ENCODE measurements at regions not wholly inside any gene's neighbourhood (a gene's known extent, or its start where the extent isn't known, plus 50 kb on each side); places are given as distances from the start of the nearest gene placed in this dataset.

DNA sequence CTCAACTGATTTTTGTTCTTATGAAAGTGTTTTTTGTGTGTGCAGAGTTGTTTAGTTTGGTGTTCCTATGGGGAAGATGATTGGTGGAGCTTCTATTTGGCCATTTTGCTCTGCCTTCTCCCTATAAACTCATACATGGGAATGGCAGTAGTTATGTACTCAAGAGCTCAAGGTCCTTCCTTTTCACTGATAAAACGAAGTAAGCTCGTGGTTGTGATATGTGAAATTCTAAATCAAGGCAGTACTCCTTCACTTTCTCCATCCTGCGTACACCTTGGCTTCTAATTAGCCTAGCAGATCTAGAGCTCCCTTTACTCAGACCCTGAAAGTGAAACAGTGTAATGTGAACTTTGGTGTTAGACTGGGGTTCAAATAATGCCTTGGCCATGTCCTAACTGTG is 159.3 kb upstream of the TNC start:
- H3K4me3 ChIP-seq (replicated peaks; ENCODE audit: low read depth, low read length), result no peak overlapping the region
- TF ChIP-seq, protein P1, sequence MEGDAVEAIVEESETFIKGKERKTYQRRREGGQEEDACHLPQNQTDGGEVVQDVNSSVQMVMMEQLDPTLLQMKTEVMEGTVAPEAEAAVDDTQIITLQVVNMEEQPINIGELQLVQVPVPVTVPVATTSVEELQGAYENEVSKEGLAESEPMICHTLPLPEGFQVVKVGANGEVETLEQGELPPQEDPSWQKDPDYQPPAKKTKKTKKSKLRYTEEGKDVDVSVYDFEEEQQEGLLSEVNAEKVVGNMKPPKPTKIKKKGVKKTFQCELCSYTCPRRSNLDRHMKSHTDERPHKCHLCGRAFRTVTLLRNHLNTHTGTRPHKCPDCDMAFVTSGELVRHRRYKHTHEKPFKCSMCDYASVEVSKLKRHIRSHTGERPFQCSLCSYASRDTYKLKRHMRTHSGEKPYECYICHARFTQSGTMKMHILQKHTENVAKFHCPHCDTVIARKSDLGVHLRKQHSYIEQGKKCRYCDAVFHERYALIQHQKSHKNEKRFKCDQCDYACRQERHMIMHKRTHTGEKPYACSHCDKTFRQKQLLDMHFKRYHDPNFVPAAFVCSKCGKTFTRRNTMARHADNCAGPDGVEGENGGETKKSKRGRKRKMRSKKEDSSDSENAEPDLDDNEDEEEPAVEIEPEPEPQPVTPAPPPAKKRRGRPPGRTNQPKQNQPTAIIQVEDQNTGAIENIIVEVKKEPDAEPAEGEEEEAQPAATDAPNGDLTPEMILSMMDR (IDR thresholded peaks at IDR 0.05; ENCODE audit: low read depth, low read length, missing control alignments), result no peak
- DNase-seq (ENCODE audit: extremely low read depth, low read depth), result no peak

GRCh38 chr9:115278326-115279035 is 160.5 kb upstream of the TNC start:
- no peak overlapping the region for H3K4me3 ChIP-seq (replicated peaks; ENCODE audit: low read depth, low read length)
- DNase-seq (ENCODE audit: extremely low read depth, low read depth), result no peak
- TF ChIP-seq, protein P1 (IDR thresholded peaks at IDR 0.05; ENCODE audit: low read depth, low read length, missing control alignments), result no peak

- no peak overlapping the region for H3K4me3 ChIP-seq (replicated peaks; ENCODE audit: low read depth, low read length)
- TF ChIP-seq, protein P1 (IDR thresholded peaks at IDR 0.05; ENCODE audit: low read depth, low read length, missing control alignments), result no peak
- DNase-seq (ENCODE audit: extremely low read depth, low read depth), result no peak
These were observed 165.4 kb upstream of the TNC start for GRCh38 chr9:115283395-115283794.

DNA sequence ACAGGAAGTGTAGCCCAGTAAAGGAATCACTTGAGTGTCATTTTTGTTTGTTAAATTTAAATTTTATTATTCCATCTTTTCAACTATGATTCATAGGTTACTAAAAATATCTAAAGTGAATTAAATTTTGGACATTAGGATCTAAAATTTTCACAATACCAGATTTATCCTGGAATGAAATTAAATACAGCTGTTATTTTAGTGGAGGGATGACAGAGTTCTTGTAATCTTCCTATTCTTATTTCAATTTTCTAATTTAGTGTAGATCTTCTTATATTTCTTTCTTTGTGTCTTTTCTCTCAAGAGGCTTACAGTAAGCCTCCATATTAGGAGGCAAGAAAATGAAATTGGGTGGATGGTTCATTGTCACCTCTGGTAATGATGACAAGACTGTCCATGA is 167.9 kb upstream of the TNC start:
- no peak for DNase-seq (ENCODE audit: extremely low read depth, low read depth)
- H3K4me3 ChIP-seq (replicated peaks; ENCODE audit: low read depth, low read length), result no peak overlapping the region
- TF ChIP-seq, protein P1 (IDR thresholded peaks at IDR 0.05; ENCODE audit: low read depth, low read length, missing control alignments), result no peak

- DNase-seq (ENCODE audit: extremely low read depth, low read depth), result no peak
- TF ChIP-seq, protein P1 (IDR thresholded peaks at IDR 0.05; ENCODE audit: low read depth, low read length, missing control alignments), result no peak
- H3K4me3 ChIP-seq (replicated peaks; ENCODE audit: low read depth, low read length), result no peak overlapping the region
These were observed 168.5 kb upstream of the TNC start for GRCh38 chr9:115286411-115286810.

- no peak overlapping the region for H3K4me3 ChIP-seq (replicated peaks; ENCODE audit: low read depth, low read length)
- TF ChIP-seq, protein P1 (IDR thresholded peaks at IDR 0.05; ENCODE audit: low read depth, low read length, missing control alignments), result no peak
- DNase-seq (ENCODE audit: extremely low read depth, low read depth), result peak; percentile 84
These were observed 171.8 kb upstream of the TNC start for GRCh38 chr9:115289757-115290208.

- TF ChIP-seq, protein P1 (IDR thresholded peaks at IDR 0.05; ENCODE audit: low read depth, low read length, missing control alignments), result no peak
- DNase-seq (ENCODE audit: extremely low read depth, low read depth), result no peak
- H3K4me3 ChIP-seq (replicated peaks; ENCODE audit: low read depth, low read length), result no peak overlapping the region
These were observed 173.9 kb upstream of the TNC start for GRCh38 chr9:115291841-115292240.

Data from HFF-Myc (cell line).